Esophagus (tissue), 2 donors: ENCODE measurements at regions not wholly inside any gene's neighbourhood (a gene's known extent, or its start where the extent isn't known, plus 50 kb on each side); places are given as distances from the start of the nearest gene placed in this dataset.

Source experiments
- H3K27ac ChIP-seq, 2 donors: one replicate each; pipeline ENCODE4 v1.5.1; 2013; ENCODE audit warnings: low read depth in 2 of 2, mild to moderate bottlenecking in 2 of 2, inconsistent platforms in 1 of 2, low read length in 1 of 2, moderate library complexity in 1 of 2
- H3K27me3 ChIP-seq, 2 donors: one replicate each; pipeline ENCODE4 v1.6.1; 2013; ENCODE audit warnings: low read length in 2 of 2, control low read depth in 1 of 2, mild to moderate bottlenecking in 1 of 2; ENCODE audit not compliant: insufficient read depth in 2 of 2, control insufficient read depth in 1 of 2
- H3K36me3 ChIP-seq, 2 donors: one replicate each; pipeline ENCODE4 v1.6.1; 2013; ENCODE audit warnings: low read length in 1 of 2; ENCODE audit not compliant: control insufficient read depth in 2 of 2, insufficient read depth in 2 of 2
- H3K4me1 ChIP-seq, 2 donors: one replicate each; pipeline ENCODE4 v1.6.1; 2013; ENCODE audit warnings: low read length in 1 of 2; ENCODE audit not compliant: control insufficient read depth in 2 of 2, insufficient read depth in 2 of 2
- H3K4me3 ChIP-seq, 2 donors: one replicate each; pipeline ENCODE4 v1.5.1; 2013; ENCODE audit warnings: low read length in 2 of 2, mild to moderate bottlenecking in 2 of 2, low read depth in 1 of 2, moderate library complexity in 1 of 2
- H3K9me3 ChIP-seq, 2 donors: one replicate each; pipeline ENCODE4 v1.6.1; 2013; ENCODE audit warnings: mild to moderate bottlenecking in 2 of 2, low read depth in 1 of 2, low read length in 1 of 2, moderate library complexity in 1 of 2; ENCODE audit not compliant: control insufficient read depth in 2 of 2, insufficient read depth in 1 of 2
- WGBS, 2 donors: extraction: QIAGEN DNeasy Blood & Tissue Kit; methylation state at CpG; one replicate each; pipeline ENCODE4 v1.1.7; 2013; 5-methylcytosine and 5-hydroxymethylcytosine counted together
- donor health status: healthy with polysubstance abuse.
- donor health status: Bipolar disorder and iron deficiency.

DNA sequence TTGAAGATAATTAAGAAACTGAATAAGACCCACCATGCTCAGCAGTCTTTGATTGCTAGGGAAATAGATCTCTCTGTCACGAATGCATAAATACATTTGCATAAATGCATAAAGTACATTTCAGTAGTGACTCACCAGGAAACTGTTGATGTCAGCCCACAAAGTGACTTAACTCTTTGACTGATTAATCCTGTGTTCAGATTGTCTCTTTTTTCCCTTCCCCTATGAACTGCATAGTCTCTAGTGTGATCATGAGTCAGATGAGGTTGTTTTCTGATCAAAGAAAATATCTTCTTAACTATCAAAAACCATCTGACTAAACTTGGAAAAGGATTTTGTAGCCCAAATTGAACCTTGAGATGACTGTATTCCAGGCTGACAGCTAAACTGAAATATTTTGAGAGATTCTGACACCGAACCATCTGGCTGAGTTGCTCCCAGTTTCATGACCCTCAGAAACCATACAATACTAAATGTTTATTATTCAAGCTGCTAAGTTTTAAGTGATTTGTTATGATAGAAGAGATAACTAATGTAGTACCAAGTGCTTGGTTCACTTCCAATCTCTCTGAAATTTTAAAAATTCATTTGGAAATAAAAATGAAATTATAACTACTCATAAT, 1381.5 kb upstream of the AGA start:
- Histone ChIP-seq H3K27ac (no peak overlapping the region), H3K27me3 (no peaks in the 10 kb centered on the region), H3K36me3 (no peaks in the 10 kb centered on the region), H3K4me1 (no peaks in the 10 kb centered on the region), H3K4me3 (no peak overlapping the region), H3K9me3 (no peaks in the 10 kb centered on the region)
- WGBS, 2 donors = 59 to 62% methylated on average over 2 of the region's 2 CpGs

DNA sequence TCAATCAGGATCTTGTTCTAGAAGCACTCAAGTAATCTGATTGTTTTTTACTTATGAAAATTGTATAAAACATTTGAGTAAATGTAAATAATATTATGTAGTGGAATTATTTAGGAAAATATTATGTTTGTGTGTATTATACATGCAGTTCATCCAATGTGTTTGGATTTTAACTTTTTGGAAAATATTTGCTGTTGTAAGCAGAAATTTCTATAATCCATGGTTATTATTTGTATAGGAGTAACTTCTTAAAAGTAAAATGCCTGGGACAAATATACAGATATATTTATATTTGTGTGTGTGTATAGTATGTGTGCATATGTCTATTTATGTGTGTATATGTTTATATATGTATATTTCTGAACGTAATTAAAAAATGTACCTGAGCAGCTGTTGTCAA, 1394.6 kb upstream of the AGA start:
- H3K9me3 ChIP-seq = no peaks in the 10 kb centered on the region
- WGBS, 2 donors = 71 to 78% methylated on average over 1 of the region's 1 CpG
- no peak overlapping the region for H3K4me3 ChIP-seq
- no peak overlapping the region for H3K27ac ChIP-seq
- H3K27me3 ChIP-seq = no peaks in the 10 kb centered on the region
- H3K36me3 ChIP-seq = no peaks in the 10 kb centered on the region
- H3K4me1 ChIP-seq = no peaks in the 10 kb centered on the region

DNA sequence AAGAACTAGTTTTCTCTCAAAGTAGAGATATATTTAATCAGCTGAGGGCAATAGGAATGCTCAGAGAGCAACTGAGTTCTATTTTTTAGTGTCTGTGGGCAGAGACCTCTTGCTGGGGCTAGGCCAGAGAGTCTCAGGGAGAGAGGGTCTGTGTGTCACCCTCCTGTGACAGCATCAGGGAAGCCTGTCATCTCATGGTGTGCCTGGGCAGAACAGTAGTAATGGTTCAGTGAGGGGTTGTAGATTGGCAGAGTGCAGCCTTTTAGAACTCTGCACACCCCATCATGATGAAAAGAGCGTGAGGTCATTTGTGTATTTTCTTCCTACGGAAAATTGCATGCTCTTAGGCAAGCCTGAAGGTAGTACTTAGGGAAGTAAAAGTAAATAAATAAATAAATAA, 1396.5 kb upstream of the AGA start:
- H3K4me1 ChIP-seq = no peaks in the 10 kb centered on the region
- 78 to 86% methylated on average over 2 of the region's 2 CpGs for WGBS, 2 donors
- no peaks in the 10 kb centered on the region for H3K9me3 ChIP-seq
- no peaks in the 10 kb centered on the region for H3K27me3 ChIP-seq
- no peak overlapping the region for H3K27ac ChIP-seq
- H3K36me3 ChIP-seq = no peaks in the 10 kb centered on the region
- H3K4me3 ChIP-seq = no peak overlapping the region

- Histone ChIP-seq H3K27me3 (no peaks in the 10 kb centered on the region), H3K36me3 (no peaks in the 10 kb centered on the region), H3K4me1 (no peaks in the 10 kb centered on the region), H3K4me3 (no peak overlapping the region), H3K27ac (no peak overlapping the region), H3K9me3 (no peaks in the 10 kb centered on the region)
- 60 to 61% methylated on average over 4 of the region's 4 CpGs for WGBS, 2 donors
Measured at GRCh38 chr4:178856139-178856800, 1414.0 kb upstream of the AGA start.

DNA sequence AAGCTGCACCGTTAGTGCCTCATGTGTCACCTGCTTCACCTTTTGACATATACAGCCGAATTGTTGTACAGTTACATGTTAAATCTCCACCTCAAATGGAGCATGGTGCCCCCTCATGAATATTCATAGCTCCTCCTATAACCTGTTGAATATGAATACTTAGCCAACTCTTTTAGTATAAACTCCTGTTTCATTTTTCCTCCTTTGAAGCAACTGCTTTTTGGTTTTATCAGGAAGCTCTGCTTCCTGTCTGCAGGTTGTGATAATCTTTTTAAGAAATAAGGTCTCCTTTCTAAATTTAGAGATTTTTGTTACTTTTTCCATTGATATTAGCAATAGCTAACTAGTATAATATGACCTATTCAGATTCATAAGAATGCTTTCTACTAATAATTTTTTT, 1429.2 kb upstream of the AGA start:
- 50 to 59% methylated on average over 2 of the region's 2 CpGs for WGBS, 2 donors
- no peak overlapping the region for H3K27ac ChIP-seq
- no peaks in the 10 kb centered on the region for H3K36me3 ChIP-seq
- H3K4me3 ChIP-seq = no peak overlapping the region
- no peaks in the 10 kb centered on the region for H3K4me1 ChIP-seq
- no peaks in the 10 kb centered on the region for H3K9me3 ChIP-seq
- no peaks in the 10 kb centered on the region for H3K27me3 ChIP-seq

GRCh38 chr4:178881937-178882336, 1439.7 kb upstream of the AGA start:
- Histone ChIP-seq H3K27ac (no peak overlapping the region), H3K36me3 (no peaks in the 10 kb centered on the region), H3K9me3 (peaks cover 0 to 9% of the 10 kb centered on the region in 2 donors), H3K27me3 (no peaks in the 10 kb centered on the region), H3K4me1 (no peaks in the 10 kb centered on the region), H3K4me3 (no peak overlapping the region)
- WGBS, 2 donors = 26 to 32% methylated on average over 1 of the region's 1 CpG

- no peaks in the 10 kb centered on the region for H3K36me3 ChIP-seq
- H3K4me1 ChIP-seq = no peaks in the 10 kb centered on the region
- no peaks in the 10 kb centered on the region for H3K27me3 ChIP-seq
- H3K4me3 ChIP-seq = no peak overlapping the region
- H3K9me3 ChIP-seq = peaks cover 0 to 9% of the 10 kb centered on the region in 2 donors
- WGBS, 2 donors = 87 to 90% methylated on average over 9 of the region's 9 CpGs
- H3K27ac ChIP-seq = no peak overlapping the region
Measured at GRCh38 chr4:178894126-178894525, 1451.9 kb upstream of the AGA start.

DNA sequence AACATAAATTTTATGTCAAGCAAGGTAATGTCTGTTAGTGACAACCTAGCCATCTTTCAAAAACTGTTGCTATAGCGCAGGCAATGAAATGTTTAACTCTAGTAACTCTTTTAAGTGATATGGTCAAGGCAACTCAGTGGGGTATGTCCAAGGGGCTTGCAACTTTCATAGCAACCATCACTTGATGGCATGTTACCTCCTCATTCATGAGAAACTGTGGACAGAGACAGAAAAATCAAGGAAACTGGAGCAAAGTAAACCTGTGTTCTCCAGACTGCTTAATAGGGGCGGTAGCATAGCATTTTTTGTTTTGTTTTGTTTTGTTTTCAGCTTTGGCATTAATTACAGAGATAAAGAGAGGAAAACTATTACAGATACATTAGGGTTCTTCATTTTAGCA, 1456.8 kb upstream of the AGA start:
- H3K36me3 ChIP-seq = no peaks in the 10 kb centered on the region
- WGBS, 2 donors = 74 to 85% methylated on average over 2 of the region's 2 CpGs
- H3K9me3 ChIP-seq = peaks cover 2 to 8% of the 10 kb centered on the region in 2 donors
- H3K27me3 ChIP-seq = no peaks in the 10 kb centered on the region
- H3K4me3 ChIP-seq = no peak overlapping the region
- no peaks in the 10 kb centered on the region for H3K4me1 ChIP-seq
- H3K27ac ChIP-seq = no peak overlapping the region

DNA sequence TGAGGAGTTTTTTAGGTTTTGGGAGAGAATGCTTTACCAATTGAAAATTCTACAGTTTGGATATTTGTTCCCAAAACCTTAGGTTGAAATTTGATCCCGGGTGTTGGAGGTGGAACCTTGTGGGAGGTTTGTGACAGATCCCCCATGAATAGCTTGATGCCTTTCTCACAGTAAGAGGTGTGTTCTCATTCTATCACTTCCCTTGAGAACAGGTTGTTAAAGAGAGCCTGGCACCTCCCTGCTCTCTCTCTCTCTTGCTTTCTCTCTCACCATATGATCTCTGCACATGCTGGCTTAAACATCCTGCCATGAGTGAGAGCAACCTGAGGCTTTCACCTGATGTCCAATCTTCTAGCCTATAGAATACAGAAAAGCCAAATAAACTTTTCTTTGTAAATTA, 1475.5 kb upstream of the AGA start:
- no peak overlapping the region for H3K4me3 ChIP-seq
- no peaks in the 10 kb centered on the region for H3K4me1 ChIP-seq
- no peaks in the 10 kb centered on the region for H3K36me3 ChIP-seq
- H3K27me3 ChIP-seq = no peaks in the 10 kb centered on the region
- WGBS, 2 donors = 35 to 41% methylated on average over 1 of the region's 1 CpG
- H3K9me3 ChIP-seq = peaks cover 9 to 10% of the 10 kb centered on the region in 2 donors
- no peak overlapping the region for H3K27ac ChIP-seq

DNA sequence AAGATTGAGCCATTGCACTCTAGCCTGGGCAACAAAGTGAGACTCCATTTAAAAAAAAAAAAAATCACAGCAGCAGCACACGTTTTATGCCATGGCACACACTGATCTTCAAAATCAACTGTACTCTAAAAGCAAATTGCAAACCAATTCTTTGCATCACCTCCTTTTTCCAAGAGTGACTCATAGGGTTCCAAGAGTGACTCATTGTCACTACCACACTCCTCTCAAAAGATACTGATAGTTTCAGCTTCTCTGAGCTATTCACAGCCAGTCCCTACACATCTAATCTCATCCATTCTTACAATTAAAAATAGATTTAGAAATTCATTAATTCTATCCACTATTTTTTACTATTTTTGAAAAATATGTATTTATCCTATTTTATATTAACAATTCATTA, 1494.9 kb upstream of the AGA start:
- H3K4me3 ChIP-seq = no peak overlapping the region
- H3K9me3 ChIP-seq = no peaks in the 10 kb centered on the region
- no peaks in the 10 kb centered on the region for H3K36me3 ChIP-seq
- no peaks in the 10 kb centered on the region for H3K4me1 ChIP-seq
- no peaks in the 10 kb centered on the region for H3K27me3 ChIP-seq
- H3K27ac ChIP-seq = no peak overlapping the region
- WGBS, 2 donors = 63 to 70% methylated on average over 1 of the region's 1 CpG
